GM23338 (cell line): ENCODE measurements at regions not wholly inside any gene's neighbourhood (a gene's known extent, or its start where the extent isn't known, plus 50 kb on each side); places are given as distances from the start of the nearest gene placed in this dataset.

ENCODE experiments used
- ATAC-seq: fragments of 200-7000 bp; cut with Tn5 transposase; 3 replicates; pipeline ENCODE4 v1.9.1; 2020
- DNase-seq: peaks from one replicate; pipeline ENCODE4 v3.0.0-alpha.2; 2015; ENCODE audit warnings: low spot score
- H2AFZ ChIP-seq: fragments of 200-600 bp; sonication (generic); 2 replicates; pipeline ENCODE4 v1.8.0; 2016; ENCODE audit warnings: antibody characterized with exemption, mild to moderate bottlenecking, moderate library complexity
- H3F3A ChIP-seq: fragments of 200-600 bp; sonication (generic); replicated peaks from 2 replicates; pipeline ENCODE4 v1.8.0; 2017; ENCODE audit warnings: antibody characterized with exemption, mixed run types, low read depth
- H3K27ac ChIP-seq: fragments of 200-600 bp; sonication (generic); 2 replicates; pipeline ENCODE4 v1.6.1; 2016; ENCODE audit warnings: low read depth
- H3K27me3 ChIP-seq: fragments of 200-600 bp; sonication (generic); 2 replicates; pipeline ENCODE4 v1.8.0; 2016; ENCODE audit warnings: mild to moderate bottlenecking, mixed run types, moderate library complexity; ENCODE audit not compliant: insufficient read depth
- H3K36me3 ChIP-seq: fragments of 200-600 bp; sonication (generic); 2 replicates; pipeline ENCODE4 v1.8.0; 2016; ENCODE audit warnings: mild to moderate bottlenecking; ENCODE audit not compliant: insufficient read depth
- H3K4me1 ChIP-seq: fragments of 200-600 bp; sonication (generic); 2 replicates; pipeline ENCODE4 v1.8.0; 2016; ENCODE audit warnings: mild to moderate bottlenecking, moderate library complexity; ENCODE audit not compliant: insufficient read depth
- H3K4me2 ChIP-seq: fragments of 200-600 bp; sonication (generic); 2 replicates; pipeline ENCODE4 v1.7.1; 2017; ENCODE audit warnings: mixed run types
- H3K4me3 ChIP-seq: fragments of 200-600 bp; sonication (generic); 2 replicates; pipeline ENCODE4 v1.6.1; 2016; ENCODE audit warnings: mixed run types
- H3K79me2 ChIP-seq: fragments of 200-600 bp; sonication (generic); replicated peaks from 2 replicates; pipeline ENCODE4 v1.8.0; 2017; ENCODE audit warnings: mild to moderate bottlenecking; ENCODE audit not compliant: insufficient read depth
- H3K9me2 ChIP-seq: fragments of 200-600 bp; sonication (generic); 2 replicates; pipeline ENCODE4 v1.8.0; 2017; ENCODE audit not compliant: insufficient read depth
- H4K20me1 ChIP-seq: fragments of 200-600 bp; sonication (generic); replicated peaks from 2 replicates; pipeline ENCODE4 v1.8.0; 2017; ENCODE audit warnings: mild to moderate bottlenecking; ENCODE audit not compliant: insufficient read depth
- H3K27ac Mint-ChIP-seq: 2 replicates; pipeline ENCODE4 v1.8.0; 2020; ENCODE audit warnings: inconsistent platforms, mild to moderate bottlenecking, moderate library complexity, mixed read lengths
- H3K27me3 Mint-ChIP-seq: 3 replicates; pipeline ENCODE4 v1.8.0; 2022; ENCODE audit warnings: low read depth, mild to moderate bottlenecking, moderate library complexity, mixed read lengths, inconsistent platforms; ENCODE audit not compliant: insufficient read depth, poor library complexity
- H3K36me3 Mint-ChIP-seq: 3 replicates; pipeline ENCODE4 v1.8.0; 2021; ENCODE audit warnings: low read depth, mild to moderate bottlenecking, inconsistent platforms, moderate library complexity, mixed read lengths
- H3K4me1 Mint-ChIP-seq: 3 replicates; pipeline ENCODE4 v1.8.0; 2020; ENCODE audit warnings: mild to moderate bottlenecking, inconsistent platforms, mixed read lengths
- H3K4me3 Mint-ChIP-seq: 3 replicates; pipeline ENCODE4 v1.8.0; 2021; ENCODE audit warnings: moderate library complexity, mild to moderate bottlenecking, inconsistent platforms, mixed read lengths
- H3K9me3 Mint-ChIP-seq: 3 replicates; pipeline ENCODE4 v1.8.0; 2020; ENCODE audit warnings: moderate library complexity, mild to moderate bottlenecking, inconsistent platforms, mixed read lengths
- CREB1 ChIP-seq: fragments of 250-450 bp; sonication (Bioruptor Pico); IDR thresholded peaks from 2 replicates; pipeline ENCODE4 v1.5.0; 2020; ENCODE audit warnings: low read depth, mild to moderate bottlenecking, moderate library complexity
- ETS1 ChIP-seq: IDR thresholded peaks from 2 replicates; pipeline ENCODE4 v1.6.1; 2016; ENCODE audit warnings: antibody characterized with exemption
- EZH2 ChIP-seq: fragments of 200-600 bp; sonication (generic); IDR thresholded peaks from one replicate; pipeline ENCODE4 v1.8.0; 2017; ENCODE audit warnings: antibody characterized with exemption, mild to moderate bottlenecking, low read depth; ENCODE audit not compliant: unreplicated experiment
- JUNB ChIP-seq: IDR thresholded peaks from one replicate; pipeline ENCODE4 v1.6.1; 2016; ENCODE audit warnings: antibody characterized with exemption; ENCODE audit not compliant: unreplicated experiment
- NANOG ChIP-seq: IDR thresholded peaks from 2 replicates; pipeline ENCODE4 v1.6.1; 2016; ENCODE audit warnings: antibody characterized with exemption, borderline replicate concordance
- REST ChIP-seq: IDR thresholded peaks from one replicate; pipeline ENCODE4 v1.6.1; 2018; ENCODE audit warnings: antibody characterized with exemption; ENCODE audit not compliant: unreplicated experiment
- ZNF114 ChIP-seq: fragments of 250-450 bp; sonication (Bioruptor Pico); IDR thresholded peaks from 2 replicates; pipeline ENCODE4 v1.5.0; 2020; ENCODE audit warnings: mild to moderate bottlenecking, moderate library complexity
- ZNF462 ChIP-seq: fragments of 250-450 bp; sonication (Bioruptor Pico); IDR thresholded peaks from 2 replicates; pipeline ENCODE4 v1.5.0; 2020; ENCODE audit warnings: mild to moderate bottlenecking, moderate library complexity

- no peak overlapping the region for H3K4me3 Mint-ChIP-seq
- Histone ChIP-seq H3K4me1 (peaks cover 7% of the 10 kb centered on the region), H3F3A (no peaks in the 10 kb centered on the region), H3K4me2 (no peak overlapping the region), H2AFZ (no peak overlapping the region), H3K36me3 (no peaks in the 10 kb centered on the region), H3K9me2 (0 out of 2 replicates have a peak, but pooled peaks cover 9% of the 10 kb centered on the region), H3K27ac (no peak overlapping the region), H3K27me3 (no peaks in the 10 kb centered on the region), H3K4me3 (no peak overlapping the region), H4K20me1 (no peaks in the 10 kb centered on the region), H3K79me2 (no peaks in the 10 kb centered on the region)
- H3K36me3 Mint-ChIP-seq, result peaks cover 13% of the 10 kb centered on the region
- H3K9me3 Mint-ChIP-seq, result peaks cover 9% of the 10 kb centered on the region
- H3K27me3 Mint-ChIP-seq, result peaks cover 2% of the 10 kb centered on the region
- DNase-seq (no peak), ATAC-seq (no peak)
- TF ChIP-seq ETS1 (no peak), ZNF114 (CRISPR knock-in tag) (no peak), EZH2 (no peak), REST (no peak), JUNB (no peak)
- H3K27ac Mint-ChIP-seq, result no peak overlapping the region
- peaks cover 7% of the 10 kb centered on the region for H3K4me1 Mint-ChIP-seq
Observed at GRCh38 chr2:122523981-122524380, 768.5 kb downstream of the TSN start.

GRCh38 chr2:122525336-122525735 is 769.9 kb downstream of the TSN start:
- H3K4me1 ChIP-seq, result no peaks in the 10 kb centered on the region
- DNase-seq (no peak), ATAC-seq (no peak)
- no peak overlapping the region for H2AFZ ChIP-seq
- H3K27me3 Mint-ChIP-seq, result peaks cover 2% of the 10 kb centered on the region
- H3F3A ChIP-seq, result no peaks in the 10 kb centered on the region
- H3K4me3 ChIP-seq, result no peak overlapping the region
- no peak overlapping the region for H3K4me3 Mint-ChIP-seq
- no peak overlapping the region for H3K4me2 ChIP-seq
- H3K9me3 Mint-ChIP-seq, result no peaks in the 10 kb centered on the region; the same call in 2 of the 3 replicates
- H3K4me1 Mint-ChIP-seq, result no peaks in the 10 kb centered on the region
- H4K20me1 ChIP-seq, result no peaks in the 10 kb centered on the region
- H3K36me3 Mint-ChIP-seq, result no peaks in the 10 kb centered on the region; the same call in 2 of the 3 replicates
- 0 out of 2 replicates have a peak, but pooled peaks cover 9% of the 10 kb centered on the region for H3K9me2 ChIP-seq
- no peak overlapping the region for H3K27ac ChIP-seq
- no peaks in the 10 kb centered on the region for H3K27me3 ChIP-seq
- no peaks in the 10 kb centered on the region for H3K79me2 ChIP-seq
- H3K36me3 ChIP-seq, result no peaks in the 10 kb centered on the region
- no peak overlapping the region for H3K27ac Mint-ChIP-seq
- TF ChIP-seq NANOG, result no peak
- TF ChIP-seq ZNF462 (CRISPR knock-in tag), result no peak
- TF ChIP-seq CREB1 (CRISPR knock-in tag), result no peak
- no peak for TF ChIP-seq ZNF114 (CRISPR knock-in tag)
- no peak for TF ChIP-seq REST
